Peyer's patch (tissue), 4 donors: ENCODE measurements at regions not wholly inside any gene's neighbourhood (a gene's known extent, or its start where the extent isn't known, plus 50 kb on each side); places are given as distances from the start of the nearest gene placed in this dataset.

Experiments
- POLR2A ChIP-seq, 2 donors: fragments of 450-650 bp; IDR thresholded peaks; one replicate each; pipeline ENCODE4 v1.5.1; 2017; ENCODE audit warnings: antibody characterized with exemption in 2 of 2, mild to moderate bottlenecking in 2 of 2, moderate library complexity in 2 of 2
- TF ChIP-seq, protein P1 (sequence below), 6 experiments: fragments of 450-650 bp in 4 of 6; fragments of 200-600 bp in 2 of 6; sonication (generic) in 1 of 6; IDR thresholded peaks; one replicate each; pipeline ENCODE4 v1.5.1; 2017 to 2019; ENCODE audit warnings: antibody characterized with exemption in 6 of 6, mild to moderate bottlenecking in 3 of 6, moderate library complexity in 1 of 6

DNA sequence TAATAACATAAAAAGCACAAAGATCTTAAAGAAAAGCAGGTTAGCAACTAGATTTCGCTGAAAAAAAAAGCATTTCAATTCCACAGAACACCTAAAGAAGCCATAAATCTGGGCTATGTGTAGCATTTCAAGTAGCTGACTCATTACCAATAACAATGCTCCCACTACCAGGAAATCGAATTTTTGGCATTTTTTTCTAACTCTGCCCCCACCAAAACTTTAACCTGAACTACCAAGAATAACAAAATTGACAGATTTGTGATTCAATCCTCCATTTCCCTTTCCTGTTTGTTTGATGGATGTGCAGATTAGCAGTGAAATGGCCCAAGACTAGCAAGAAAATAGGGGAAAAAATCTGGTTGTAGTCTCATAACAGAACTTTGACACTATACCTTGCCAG lies 180.2 kb downstream of the RASEF start:
- no peak for TF ChIP-seq POLR2A (IDR thresholded peaks at IDR 0.05)
- TF ChIP-seq, protein P1, sequence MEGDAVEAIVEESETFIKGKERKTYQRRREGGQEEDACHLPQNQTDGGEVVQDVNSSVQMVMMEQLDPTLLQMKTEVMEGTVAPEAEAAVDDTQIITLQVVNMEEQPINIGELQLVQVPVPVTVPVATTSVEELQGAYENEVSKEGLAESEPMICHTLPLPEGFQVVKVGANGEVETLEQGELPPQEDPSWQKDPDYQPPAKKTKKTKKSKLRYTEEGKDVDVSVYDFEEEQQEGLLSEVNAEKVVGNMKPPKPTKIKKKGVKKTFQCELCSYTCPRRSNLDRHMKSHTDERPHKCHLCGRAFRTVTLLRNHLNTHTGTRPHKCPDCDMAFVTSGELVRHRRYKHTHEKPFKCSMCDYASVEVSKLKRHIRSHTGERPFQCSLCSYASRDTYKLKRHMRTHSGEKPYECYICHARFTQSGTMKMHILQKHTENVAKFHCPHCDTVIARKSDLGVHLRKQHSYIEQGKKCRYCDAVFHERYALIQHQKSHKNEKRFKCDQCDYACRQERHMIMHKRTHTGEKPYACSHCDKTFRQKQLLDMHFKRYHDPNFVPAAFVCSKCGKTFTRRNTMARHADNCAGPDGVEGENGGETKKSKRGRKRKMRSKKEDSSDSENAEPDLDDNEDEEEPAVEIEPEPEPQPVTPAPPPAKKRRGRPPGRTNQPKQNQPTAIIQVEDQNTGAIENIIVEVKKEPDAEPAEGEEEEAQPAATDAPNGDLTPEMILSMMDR (IDR thresholded peaks at IDR 0.05), result no peak
